ENCODE measurements at regions not wholly inside any gene's neighbourhood (a gene's known extent, or its start where the extent isn't known, plus 50 kb on each side); places are given as distances from the start of the nearest gene placed in this dataset.
"Not testable (repeated sequence)": the region's sequence is repeated elsewhere in the genome, so short reads cannot be mapped to it uniquely, and the experiment has no call there.

- peak in 1 of 2 donors; percentile 6 for DNase-seq (ENCODE audit: low read depth in 2 of 2)
Measured at GRCh38 chr2:181790716-181791649, 100.5 kb upstream of the ITPRID2 start.

GRCh38 chr2:181792906-181793305 is 98.6 kb upstream of the ITPRID2 start:
- DNase-seq (ENCODE audit: low read depth in 2 of 2) = no peak

- no peak for DNase-seq (ENCODE audit: low read depth in 2 of 2)
Measured at GRCh38 chr2:181798022-181798421, 93.5 kb upstream of the ITPRID2 start.

GRCh38 chr2:181802300-181802699 is 89.2 kb upstream of the ITPRID2 start:
- not testable (repeated sequence) for DNase-seq (ENCODE audit: low read depth in 2 of 2)

- not testable (repeated sequence) for DNase-seq (ENCODE audit: low read depth in 2 of 2)
Measured at GRCh38 chr2:181803903-181804799, 87.4 kb upstream of the ITPRID2 start.

- no peak for DNase-seq (ENCODE audit: low read depth in 2 of 2)
Measured at GRCh38 chr2:181805228-181806038, 86.1 kb upstream of the ITPRID2 start.

- DNase-seq (ENCODE audit: low read depth in 2 of 2) = no peak
Measured at GRCh38 chr2:181806039-181806392, 85.5 kb upstream of the ITPRID2 start.

GRCh38 chr2:181807526-181807925 is 84.0 kb upstream of the ITPRID2 start:
- DNase-seq (ENCODE audit: low read depth in 2 of 2) = no peak

GRCh38 chr2:181810823-181811695 is 80.5 kb upstream of the ITPRID2 start:
- no peak for DNase-seq (ENCODE audit: low read depth in 2 of 2)

GRCh38 chr2:181812106-181812743 is 79.3 kb upstream of the ITPRID2 start:
- DNase-seq (ENCODE audit: low read depth in 2 of 2) = no peak

GRCh38 chr2:181814057-181814491 is 77.5 kb upstream of the ITPRID2 start:
- DNase-seq (ENCODE audit: low read depth in 2 of 2) = no peak

- DNase-seq (ENCODE audit: low read depth in 2 of 2) = no peak
Measured at GRCh38 chr2:181817509-181817908, 74.0 kb upstream of the ITPRID2 start.

GRCh38 chr2:181818058-181818680 is 73.4 kb upstream of the ITPRID2 start:
- DNase-seq (ENCODE audit: low read depth in 2 of 2) = no peak

GRCh38 chr2:181818840-181819239 is 72.7 kb upstream of the ITPRID2 start:
- no peak for DNase-seq (ENCODE audit: low read depth in 2 of 2)

GRCh38 chr2:181821049-181821448 is 70.5 kb upstream of the ITPRID2 start:
- DNase-seq (ENCODE audit: low read depth in 2 of 2) = no peak

- no peak for DNase-seq (ENCODE audit: low read depth in 2 of 2)
Measured at GRCh38 chr2:181822097-181822496, 69.4 kb upstream of the ITPRID2 start.

- no peak for DNase-seq (ENCODE audit: low read depth in 2 of 2)
Measured at GRCh38 chr2:181823405-181823804, 68.1 kb upstream of the ITPRID2 start.

GRCh38 chr2:181828122-181828705 is 63.3 kb upstream of the ITPRID2 start:
- DNase-seq (ENCODE audit: low read depth in 2 of 2) = no peak

GRCh38 chr2:181829230-181829629 is 62.3 kb upstream of the ITPRID2 start:
- DNase-seq (ENCODE audit: low read depth in 2 of 2) = no peak
